LNCAP (cell line): ENCODE measurements at regions not wholly inside any gene's neighbourhood (a gene's known extent, or its start where the extent isn't known, plus 50 kb on each side); places are given as distances from the start of the nearest gene placed in this dataset.

Experiments used
- CTCF ChIP-seq: fragments of 450-650 bp; IDR thresholded peaks from 2 replicates; pipeline ENCODE4 v1.5.1; 2017; ENCODE audit warnings: mild to moderate bottlenecking

GRCh38 chr16:31713071-31713944 is 160.3 kb upstream of the ZNF267 start:
- TF ChIP-seq CTCF: no peak

- peak; percentile 34; the same call in 1 of the 2 replicates for TF ChIP-seq CTCF
Observed at GRCh38 chr16:31713945-31714902, 159.4 kb upstream of the ZNF267 start.

DNA sequence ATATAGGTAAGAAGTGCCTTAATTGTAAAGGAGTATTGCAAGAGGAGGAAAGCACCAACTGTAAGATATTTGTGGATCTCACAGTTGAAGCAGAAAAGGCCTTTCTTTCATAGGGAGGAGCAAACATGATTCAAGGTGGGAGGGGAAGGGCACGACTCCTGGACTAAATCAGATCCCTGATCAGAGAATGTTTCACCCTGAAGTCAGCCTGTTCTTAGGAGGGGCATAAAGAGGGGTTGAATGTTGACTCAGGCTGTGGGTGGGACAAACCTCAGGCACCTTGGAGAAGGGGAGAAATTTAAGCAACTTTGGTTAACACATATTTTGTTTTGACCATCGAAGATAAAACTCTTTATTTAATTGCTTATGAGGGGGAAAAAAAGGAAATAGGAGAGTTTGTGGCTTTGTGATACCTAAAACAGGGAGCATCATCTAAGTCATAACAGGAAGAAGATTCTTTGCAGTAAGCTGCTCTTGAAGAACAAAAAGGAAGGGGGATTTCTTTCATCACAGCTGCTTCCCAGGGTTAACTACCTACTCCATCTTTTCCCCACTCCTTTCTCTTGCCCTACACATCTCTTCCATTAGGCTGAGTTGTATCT is 158.6 kb upstream of the ZNF267 start:
- TF ChIP-seq CTCF: no peak

DNA sequence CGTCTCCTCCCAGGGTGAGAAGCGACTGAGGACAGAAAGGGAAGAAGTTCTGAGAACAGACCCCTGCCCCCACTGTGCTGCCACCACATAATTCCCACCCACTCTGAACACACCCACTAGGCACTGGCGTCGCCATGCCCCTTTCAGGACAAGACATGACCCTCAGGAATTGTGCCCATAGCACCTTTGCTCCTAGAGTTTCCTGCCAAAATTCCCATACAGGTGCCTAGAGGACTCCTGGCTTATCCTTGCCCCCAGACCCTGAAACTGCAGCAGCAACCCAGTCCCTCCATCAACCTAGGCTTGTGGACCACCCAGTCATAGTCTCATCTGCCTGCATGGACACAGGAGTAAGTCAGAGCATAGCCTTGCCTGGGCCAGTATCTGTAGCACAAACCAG is 157.7 kb upstream of the ZNF267 start:
- no peak for TF ChIP-seq CTCF

GRCh38 chr16:31718998-31719397 is 154.6 kb upstream of the ZNF267 start:
- TF ChIP-seq CTCF: no peak

DNA sequence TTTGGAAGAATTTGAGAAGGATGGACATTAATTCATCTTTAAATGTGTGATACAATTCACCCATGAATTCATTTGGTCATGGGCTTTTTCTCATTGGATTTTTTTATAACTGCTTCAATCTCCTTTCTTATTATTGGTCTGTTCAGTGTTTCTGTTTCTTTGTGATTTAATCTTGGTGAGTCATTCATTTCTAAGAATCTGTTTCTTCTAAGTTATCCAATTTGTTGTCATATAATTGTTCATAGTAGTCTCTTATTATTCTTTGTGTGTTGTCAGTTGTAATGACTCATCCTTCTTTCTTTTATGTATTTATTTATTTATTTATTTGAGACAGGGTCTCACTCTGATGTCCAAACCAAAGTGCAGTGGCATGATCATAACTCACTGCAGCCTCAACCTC is 146.1 kb upstream of the ZNF267 start:
- TF ChIP-seq CTCF: no peak

- TF ChIP-seq CTCF: no peak
Observed at GRCh38 chr16:31734265-31734664, 139.3 kb upstream of the ZNF267 start.
